ENCODE measurements at regions not wholly inside any gene's neighbourhood (a gene's known extent, or its start where the extent isn't known, plus 50 kb on each side); places are given as distances from the start of the nearest gene placed in this dataset.

GRCh38 chr6:170018936-170019817 is 267.8 kb downstream of the ERMARD start:
- H3K14ac ChIP-seq (ENCODE audit: low read length) = no peak overlapping the region
- H4K8ac ChIP-seq (ENCODE audit: low read depth, low read length) = no peak overlapping the region
- H3K36me3 ChIP-seq (replicated peaks in 1 of 2; ENCODE audit: control insufficient read depth in 2 of 2, insufficient read depth in 2 of 2, low read length in 2 of 2) = no peaks in the 10 kb centered on the region
- H3K23ac ChIP-seq (ENCODE audit: low read depth, low read length, poor library complexity) = no peak overlapping the region
- H3K4ac ChIP-seq (ENCODE audit: low read length) = no peak overlapping the region
- no peak overlapping the region for H3K4me2 ChIP-seq (ENCODE audit: insufficient read depth, low read length, poor library complexity, severe bottlenecking)
- H4K91ac ChIP-seq (ENCODE audit: low read depth, low read length, poor library complexity) = peak overlapping the region; percentile 22
- H2BK120ac ChIP-seq (ENCODE audit: low read depth, low read length) = no peak overlapping the region
- peak overlapping the region; percentile 94 for H2AK5ac ChIP-seq (ENCODE audit: low read depth, low read length)
- H2AFZ ChIP-seq (ENCODE audit: low read length) = no peak overlapping the region
- peak overlapping the region; percentile 5 for H2BK5ac ChIP-seq (ENCODE audit: low read length)
- peaks cover 0 to 4% of the 10 kb centered on the region in 2 donors for H3K9me3 ChIP-seq (replicated peaks in 1 of 2; ENCODE audit: control insufficient read depth in 2 of 2, insufficient read depth in 1 of 2, low read depth in 1 of 2, low read length in 2 of 2)
- no CpG with 5 or more reads among the region's 19 CpGs for WGBS, 2 donors (ENCODE audit: extremely low coverage in 2 of 2, insufficient read length in 2 of 2, insufficient replicate concordance in 1 of 2)
- no peak overlapping the region for H3K4me3 ChIP-seq (ENCODE audit: low read length in 2 of 2)
- H3K18ac ChIP-seq (ENCODE audit: low read length) = peak overlapping the region; percentile 37
- H3K4me1 ChIP-seq (ENCODE audit: control insufficient read depth in 2 of 2, insufficient read depth in 1 of 2, low read depth in 1 of 2, low read length in 2 of 2) = peaks cover 0 to 2% of the 10 kb centered on the region in 2 donors
- H2BK15ac ChIP-seq (ENCODE audit: low read length) = peak overlapping the region; percentile 95
- H3K27ac ChIP-seq (replicated peaks; ENCODE audit: low read length) = no peak overlapping the region
- no peak for DNase-seq (ENCODE audit: low spot score)
- H3K79me1 ChIP-seq (ENCODE audit: low read depth, low read length) = no peaks in the 10 kb centered on the region
- peak overlapping the region; percentile 68 for H2BK12ac ChIP-seq (ENCODE audit: low read length)
- H3K9ac ChIP-seq (ENCODE audit: low read depth, low read length, poor library complexity) = no peak overlapping the region
- peaks cover 0 to 1% (median 0%) of the 10 kb centered on the region in 3 experiments for H3K27me3 ChIP-seq (ENCODE audit: control insufficient read depth in 3 of 3, insufficient read depth in 3 of 3, low read depth in 1 of 3, low read length in 3 of 3)

- Histone ChIP-seq H3K4me3 (ENCODE audit: low read length in 2 of 2) (no peak overlapping the region), H3K23ac (ENCODE audit: low read depth, low read length, poor library complexity) (no peak overlapping the region), H3K27ac (replicated peaks; ENCODE audit: low read length) (no peak overlapping the region), H3K18ac (ENCODE audit: low read length) (peak overlapping the region; percentile 52), H2BK12ac (ENCODE audit: low read length) (peak overlapping the region; percentile 68), H3K9ac (ENCODE audit: low read depth, low read length, poor library complexity) (no peak overlapping the region), H2AK5ac (ENCODE audit: low read depth, low read length) (peak overlapping the region; percentile 94), H2AFZ (ENCODE audit: low read length) (no peak overlapping the region), H3K27me3 (ENCODE audit: control insufficient read depth in 3 of 3, insufficient read depth in 3 of 3, low read depth in 1 of 3, low read length in 3 of 3) (peaks cover 0 to 1% (median 0%) of the 10 kb centered on the region in 3 experiments), H4K8ac (ENCODE audit: low read depth, low read length) (no peak overlapping the region), H3K36me3 (replicated peaks in 1 of 2; ENCODE audit: control insufficient read depth in 2 of 2, insufficient read depth in 2 of 2, low read length in 2 of 2) (no peaks in the 10 kb centered on the region), H3K79me1 (ENCODE audit: low read depth, low read length) (no peaks in the 10 kb centered on the region), H2BK15ac (ENCODE audit: low read length) (peak overlapping the region; percentile 95), H3K4ac (ENCODE audit: low read length) (no peak overlapping the region), H3K4me2 (ENCODE audit: insufficient read depth, low read length, poor library complexity, severe bottlenecking) (no peak overlapping the region), H2BK120ac (ENCODE audit: low read depth, low read length) (no peak overlapping the region), H2BK5ac (ENCODE audit: low read length) (peak overlapping the region; percentile 5), H3K14ac (ENCODE audit: low read length) (no peak overlapping the region), H4K91ac (ENCODE audit: low read depth, low read length, poor library complexity) (peak overlapping the region; percentile 22), H3K4me1 (ENCODE audit: control insufficient read depth in 2 of 2, insufficient read depth in 1 of 2, low read depth in 1 of 2, low read length in 2 of 2) (peaks cover 0 to 2% of the 10 kb centered on the region in 2 donors), H3K9me3 (replicated peaks in 1 of 2; ENCODE audit: control insufficient read depth in 2 of 2, insufficient read depth in 1 of 2, low read depth in 1 of 2, low read length in 2 of 2) (peaks cover 0 to 9% of the 10 kb centered on the region in 2 donors)
- WGBS, 2 donors (ENCODE audit: extremely low coverage in 2 of 2, insufficient read length in 2 of 2, insufficient replicate concordance in 1 of 2) = no CpG with 5 or more reads among the region's 12 CpGs
- DNase-seq (ENCODE audit: low spot score) = no peak
Observed at GRCh38 chr6:170018422-170018935, 267.1 kb downstream of the ERMARD start.

GRCh38 chr6:170017603-170018320 is 266.3 kb downstream of the ERMARD start:
- Histone ChIP-seq H2AFZ (ENCODE audit: low read length) (no peak overlapping the region), H2BK120ac (ENCODE audit: low read depth, low read length) (no peak overlapping the region), H3K4me1 (ENCODE audit: control insufficient read depth in 2 of 2, insufficient read depth in 1 of 2, low read depth in 1 of 2, low read length in 2 of 2) (peaks cover 0 to 2% of the 10 kb centered on the region in 2 donors), H2BK15ac (ENCODE audit: low read length) (no peak overlapping the region), H3K4me3 (ENCODE audit: low read length in 2 of 2) (no peak overlapping the region), H3K4ac (ENCODE audit: low read length) (no peak overlapping the region), H2BK5ac (ENCODE audit: low read length) (no peak overlapping the region), H3K36me3 (replicated peaks in 1 of 2; ENCODE audit: control insufficient read depth in 2 of 2, insufficient read depth in 2 of 2, low read length in 2 of 2) (no peaks in the 10 kb centered on the region), H2BK12ac (ENCODE audit: low read length) (no peak overlapping the region), H4K91ac (ENCODE audit: low read depth, low read length, poor library complexity) (no peak overlapping the region), H3K9me3 (replicated peaks in 1 of 2; ENCODE audit: control insufficient read depth in 2 of 2, insufficient read depth in 1 of 2, low read depth in 1 of 2, low read length in 2 of 2) (peaks cover 0 to 10% of the 10 kb centered on the region in 2 donors), H3K79me1 (ENCODE audit: low read depth, low read length) (no peaks in the 10 kb centered on the region), H3K27ac (replicated peaks; ENCODE audit: low read length) (no peak overlapping the region), H3K4me2 (ENCODE audit: insufficient read depth, low read length, poor library complexity, severe bottlenecking) (no peak overlapping the region), H3K14ac (ENCODE audit: low read length) (no peak overlapping the region), H4K8ac (ENCODE audit: low read depth, low read length) (no peak overlapping the region), H3K9ac (ENCODE audit: low read depth, low read length, poor library complexity) (no peak overlapping the region), H3K23ac (ENCODE audit: low read depth, low read length, poor library complexity) (no peak overlapping the region), H3K18ac (ENCODE audit: low read length) (no peak overlapping the region), H2AK5ac (ENCODE audit: low read depth, low read length) (no peak overlapping the region), H3K27me3 (ENCODE audit: control insufficient read depth in 3 of 3, insufficient read depth in 3 of 3, low read depth in 1 of 3, low read length in 3 of 3) (no peaks in the 10 kb centered on the region)
- no CpG with 5 or more reads among the region's 11 CpGs for WGBS, 2 donors (ENCODE audit: extremely low coverage in 2 of 2, insufficient read length in 2 of 2, insufficient replicate concordance in 1 of 2)
- DNase-seq (ENCODE audit: low spot score) = no peak

- no peak for DNase-seq (ENCODE audit: low spot score)
- H2BK5ac ChIP-seq (ENCODE audit: low read length) = no peak overlapping the region
- no CpG with 5 or more reads among the region's 2 CpGs for WGBS, 2 donors (ENCODE audit: extremely low coverage in 2 of 2, insufficient read length in 2 of 2, insufficient replicate concordance in 1 of 2)
- H3K4me1 ChIP-seq (ENCODE audit: control insufficient read depth in 2 of 2, insufficient read depth in 1 of 2, low read depth in 1 of 2, low read length in 2 of 2) = peaks cover 9 to 10% of the 10 kb centered on the region in 2 donors
- H3K14ac ChIP-seq (ENCODE audit: low read length) = no peak overlapping the region
- H3K4me2 ChIP-seq (ENCODE audit: insufficient read depth, low read length, poor library complexity, severe bottlenecking) = no peak overlapping the region
- peaks cover 0 to 6% of the 10 kb centered on the region in 2 donors for H3K9me3 ChIP-seq (replicated peaks in 1 of 2; ENCODE audit: control insufficient read depth in 2 of 2, insufficient read depth in 1 of 2, low read depth in 1 of 2, low read length in 2 of 2)
- H3K27ac ChIP-seq (replicated peaks; ENCODE audit: low read length) = no peak overlapping the region
- H3K18ac ChIP-seq (ENCODE audit: low read length) = no peak overlapping the region
- no peak overlapping the region for H2BK12ac ChIP-seq (ENCODE audit: low read length)
- no peak overlapping the region for H2BK120ac ChIP-seq (ENCODE audit: low read depth, low read length)
- no peak overlapping the region for H4K91ac ChIP-seq (ENCODE audit: low read depth, low read length, poor library complexity)
- no peak overlapping the region for H2BK15ac ChIP-seq (ENCODE audit: low read length)
- H3K36me3 ChIP-seq (replicated peaks in 1 of 2; ENCODE audit: control insufficient read depth in 2 of 2, insufficient read depth in 2 of 2, low read length in 2 of 2) = no peaks in the 10 kb centered on the region
- no peak overlapping the region for H3K4me3 ChIP-seq (ENCODE audit: low read length in 2 of 2)
- no peak overlapping the region for H3K9ac ChIP-seq (ENCODE audit: low read depth, low read length, poor library complexity)
- H3K79me1 ChIP-seq (ENCODE audit: low read depth, low read length) = no peaks in the 10 kb centered on the region
- no peak overlapping the region for H3K23ac ChIP-seq (ENCODE audit: low read depth, low read length, poor library complexity)
- peaks cover 0 to 3% (median 0%) of the 10 kb centered on the region in 3 experiments for H3K27me3 ChIP-seq (ENCODE audit: control insufficient read depth in 3 of 3, insufficient read depth in 3 of 3, low read depth in 1 of 3, low read length in 3 of 3)
- H2AK5ac ChIP-seq (ENCODE audit: low read depth, low read length) = no peak overlapping the region
- no peak overlapping the region for H4K8ac ChIP-seq (ENCODE audit: low read depth, low read length)
- H2AFZ ChIP-seq (ENCODE audit: low read length) = no peak overlapping the region
- no peak overlapping the region for H3K4ac ChIP-seq (ENCODE audit: low read length)
Observed at GRCh38 chr6:170013815-170014214, 262.4 kb downstream of the ERMARD start.
